DND-41 (cell line): ENCODE measurements at regions not wholly inside any gene's neighbourhood (a gene's known extent, or its start where the extent isn't known, plus 50 kb on each side); places are given as distances from the start of the nearest gene placed in this dataset.

Experiments
- CTCF ChIP-seq: IDR thresholded peaks from 2 replicates; pipeline ENCODE4 v1.5.1; 2012; ENCODE audit warnings: borderline replicate concordance, low read length, moderate library complexity, mild to moderate bottlenecking; ENCODE audit not compliant: poor library complexity, severe bottlenecking; ENCODE audit errors: extremely low read depth
- EZH2 ChIP-seq: IDR thresholded peaks from 3 replicates; pipeline ENCODE4 v1.6.1; 2012; ENCODE audit warnings: borderline replicate concordance, low read depth, mild to moderate bottlenecking, moderate library complexity, low read length, inconsistent platforms; ENCODE audit not compliant: severe bottlenecking

- TF ChIP-seq EZH2 (no peak), CTCF (no peak)
Measured at GRCh38 chr21:35222541-35222941, 173.4 kb upstream of the RUNX1 start.
